ENCODE measurements at regions not wholly inside any gene's neighbourhood (a gene's known extent, or its start where the extent isn't known, plus 50 kb on each side); places are given as distances from the start of the nearest gene placed in this dataset.

- Mint-ChIP-seq H3K27ac (no peak overlapping the region), H3K36me3 (ENCODE audit: low read depth) (no peaks in the 10 kb centered on the region; the same call in 1 of the 2 replicates), H3K9me3 (peaks cover 9% of the 10 kb centered on the region; the same call in 1 of the 2 replicates), H3K27me3 (ENCODE audit: insufficient read depth) (peaks cover 16% of the 10 kb centered on the region), H3K4me1 (ENCODE audit: low read depth) (no peaks in the 10 kb centered on the region; the same call in 1 of the 2 replicates), H3K4me3 (no peak overlapping the region)
- DNase-seq, result no peak
- TF ChIP-seq CTCF (IDR thresholded peaks at IDR 0.05), result no peak
These were observed 429.5 kb downstream of the ZNF521 start for GRCh38 chr18:24922491-24922890.

- H3K27ac Mint-ChIP-seq, result no peak overlapping the region
- no peak for TF ChIP-seq CTCF (IDR thresholded peaks at IDR 0.05)
- H3K9me3 Mint-ChIP-seq, result peaks cover 9% of the 10 kb centered on the region; the same call in 1 of the 2 replicates
- no peaks in the 10 kb centered on the region; the same call in 1 of the 2 replicates for H3K36me3 Mint-ChIP-seq (ENCODE audit: low read depth)
- no peaks in the 10 kb centered on the region; the same call in 1 of the 2 replicates for H3K4me1 Mint-ChIP-seq (ENCODE audit: low read depth)
- no peak overlapping the region for H3K4me3 Mint-ChIP-seq
- H3K27me3 Mint-ChIP-seq (ENCODE audit: insufficient read depth), result peaks cover 16% of the 10 kb centered on the region
- DNase-seq, result no peak
These were observed 428.8 kb downstream of the ZNF521 start for GRCh38 chr18:24923138-24923537.

GRCh38 chr18:24924066-24924716 is 427.8 kb downstream of the ZNF521 start:
- no peak for DNase-seq
- Mint-ChIP-seq H3K4me1 (ENCODE audit: low read depth) (no peaks in the 10 kb centered on the region; the same call in 1 of the 2 replicates), H3K27ac (no peak overlapping the region), H3K36me3 (ENCODE audit: low read depth) (no peaks in the 10 kb centered on the region; the same call in 1 of the 2 replicates), H3K9me3 (peaks cover 17% of the 10 kb centered on the region; the same call in 1 of the 2 replicates), H3K27me3 (ENCODE audit: insufficient read depth) (peaks cover 16% of the 10 kb centered on the region), H3K4me3 (no peak overlapping the region)
- no peak for TF ChIP-seq CTCF (IDR thresholded peaks at IDR 0.05)

GRCh38 chr18:24926649-24927048 is 425.3 kb downstream of the ZNF521 start:
- TF ChIP-seq CTCF (IDR thresholded peaks at IDR 0.05), result no peak
- no peak overlapping the region for H3K4me3 Mint-ChIP-seq
- no peak for DNase-seq
- H3K27me3 Mint-ChIP-seq (ENCODE audit: insufficient read depth), result peaks cover 18% of the 10 kb centered on the region
- H3K4me1 Mint-ChIP-seq (ENCODE audit: low read depth), result no peaks in the 10 kb centered on the region; the same call in 1 of the 2 replicates
- no peak overlapping the region for H3K27ac Mint-ChIP-seq
- H3K36me3 Mint-ChIP-seq (ENCODE audit: low read depth), result no peaks in the 10 kb centered on the region; the same call in 1 of the 2 replicates
- H3K9me3 Mint-ChIP-seq, result peaks cover 17% of the 10 kb centered on the region; the same call in 1 of the 2 replicates

GRCh38 chr18:24928301-24928878 is 423.6 kb downstream of the ZNF521 start:
- H3K27me3 Mint-ChIP-seq (ENCODE audit: insufficient read depth), result peaks cover 18% of the 10 kb centered on the region
- no peak overlapping the region for H3K27ac Mint-ChIP-seq
- TF ChIP-seq CTCF (IDR thresholded peaks at IDR 0.05), result no peak
- no peaks in the 10 kb centered on the region for H3K4me1 Mint-ChIP-seq (ENCODE audit: low read depth)
- peaks cover 17% of the 10 kb centered on the region; the same call in 1 of the 2 replicates for H3K9me3 Mint-ChIP-seq
- DNase-seq, result no peak
- no peak overlapping the region for H3K4me3 Mint-ChIP-seq
- H3K36me3 Mint-ChIP-seq (ENCODE audit: low read depth), result no peaks in the 10 kb centered on the region

Measured in HFFc6 (cell line).